Glutamatergic neuron (in vitro differentiated cells): ENCODE measurements at regions not wholly inside any gene's neighbourhood (a gene's known extent, or its start where the extent isn't known, plus 50 kb on each side); places are given as distances from the start of the nearest gene placed in this dataset.

ENCODE experiments used
- DNase-seq: peaks from one replicate; pipeline ENCODE4 v3.0.0; 2022
- H3K27ac Mint-ChIP-seq: one replicate; pipeline ENCODE4 v1.8.0; 2020; ENCODE audit warnings: mild to moderate bottlenecking, mixed read lengths, inconsistent platforms; ENCODE audit not compliant: unreplicated experiment
- H3K27me3 Mint-ChIP-seq: one replicate; pipeline ENCODE4 v1.8.0; 2020; ENCODE audit warnings: mild to moderate bottlenecking, moderate library complexity, mixed read lengths, inconsistent platforms; ENCODE audit not compliant: unreplicated experiment
- H3K36me3 Mint-ChIP-seq: one replicate; pipeline ENCODE4 v1.8.0; 2020; ENCODE audit warnings: mild to moderate bottlenecking, mixed read lengths, inconsistent platforms; ENCODE audit not compliant: unreplicated experiment
- H3K4me1 Mint-ChIP-seq: one replicate; pipeline ENCODE4 v1.8.0; 2020; ENCODE audit warnings: mild to moderate bottlenecking, low read depth, mixed read lengths, inconsistent platforms; ENCODE audit not compliant: unreplicated experiment
- H3K4me3 Mint-ChIP-seq: one replicate; pipeline ENCODE4 v1.8.0; 2020; ENCODE audit warnings: mild to moderate bottlenecking, mixed read lengths, inconsistent platforms; ENCODE audit not compliant: unreplicated experiment
- H3K9me3 Mint-ChIP-seq: one replicate; pipeline ENCODE4 v1.8.0; 2020; ENCODE audit warnings: mild to moderate bottlenecking, moderate library complexity, mixed read lengths, inconsistent platforms; ENCODE audit not compliant: unreplicated experiment
- CTCF ChIP-seq: fragments of 200-600 bp; sonication (generic); IDR thresholded peaks from one replicate; pipeline ENCODE4 v1.5.0; 2021; ENCODE audit not compliant: partially characterized antibody, unreplicated experiment

- DNase-seq: no peak
- Mint-ChIP-seq H3K9me3 (no peaks in the 10 kb centered on the region), H3K4me1 (no peaks in the 10 kb centered on the region), H3K36me3 (no peaks in the 10 kb centered on the region), H3K4me3 (no peak overlapping the region), H3K27me3 (no peaks in the 10 kb centered on the region), H3K27ac (no peak overlapping the region)
- TF ChIP-seq CTCF: no peak
These were observed 135.9 kb upstream of the EOLA2 start for GRCh38 chrX:150074175-150074574.

GRCh38 chrX:150080497-150080896 is 142.2 kb upstream of the EOLA2 start:
- no peaks in the 10 kb centered on the region for H3K9me3 Mint-ChIP-seq
- TF ChIP-seq CTCF: no peak
- no peaks in the 10 kb centered on the region for H3K4me1 Mint-ChIP-seq
- H3K4me3 Mint-ChIP-seq: no peak overlapping the region
- no peaks in the 10 kb centered on the region for H3K27me3 Mint-ChIP-seq
- H3K27ac Mint-ChIP-seq: no peak overlapping the region
- H3K36me3 Mint-ChIP-seq: no peaks in the 10 kb centered on the region
- no peak for DNase-seq

GRCh38 chrX:150081076-150081475 is 142.8 kb upstream of the EOLA2 start:
- Mint-ChIP-seq H3K36me3 (no peaks in the 10 kb centered on the region), H3K4me1 (no peaks in the 10 kb centered on the region), H3K27me3 (peaks cover under 1% of the 10 kb centered on the region), H3K9me3 (no peaks in the 10 kb centered on the region), H3K4me3 (no peak overlapping the region), H3K27ac (no peak overlapping the region)
- no peak for TF ChIP-seq CTCF
- DNase-seq: no peak

- Mint-ChIP-seq H3K27me3 (peaks cover 3% of the 10 kb centered on the region), H3K4me3 (no peak overlapping the region), H3K36me3 (no peaks in the 10 kb centered on the region), H3K9me3 (no peaks in the 10 kb centered on the region), H3K27ac (no peak overlapping the region), H3K4me1 (no peaks in the 10 kb centered on the region)
- no peak for TF ChIP-seq CTCF
- DNase-seq: no peak
These were observed 146.4 kb upstream of the EOLA2 start for GRCh38 chrX:150084496-150085229.

GRCh38 chrX:150085881-150086280 is 147.6 kb upstream of the EOLA2 start:
- DNase-seq: no peak
- Mint-ChIP-seq H3K4me3 (no peak overlapping the region), H3K27me3 (peaks cover 3% of the 10 kb centered on the region), H3K9me3 (no peaks in the 10 kb centered on the region), H3K27ac (no peak overlapping the region), H3K4me1 (no peaks in the 10 kb centered on the region), H3K36me3 (no peaks in the 10 kb centered on the region)
- TF ChIP-seq CTCF: no peak
